ENCODE measurements at regions not wholly inside any gene's neighbourhood (a gene's known extent, or its start where the extent isn't known, plus 50 kb on each side); places are given as distances from the start of the nearest gene placed in this dataset.

DNA sequence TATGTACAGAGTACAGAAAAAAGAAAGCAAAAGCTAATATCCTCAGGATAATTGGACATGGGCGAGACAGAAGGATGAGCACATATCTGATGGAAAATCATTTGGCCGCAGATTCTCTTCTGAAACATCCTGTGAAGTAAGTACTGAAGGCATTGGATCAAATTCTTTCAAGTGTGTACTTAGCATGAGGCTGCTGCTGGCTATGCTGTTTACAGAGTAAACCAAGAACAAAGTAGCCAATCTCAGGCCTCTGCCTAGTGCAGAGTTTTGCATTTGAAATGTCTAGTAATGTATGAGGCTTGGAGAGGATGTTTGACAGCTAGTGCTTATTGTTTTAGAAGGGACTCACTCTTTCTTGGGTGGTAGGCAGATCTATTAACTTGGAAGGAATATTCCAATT, 128.5 kb downstream of the MAGEC2 start:
- H2BK20ac ChIP-seq (ENCODE audit: low read depth, low read length, poor library complexity, severe bottlenecking), result no peak overlapping the region
- no peak overlapping the region for H3K9ac ChIP-seq (ENCODE audit: extremely low read depth, insufficient read length, low read length)
- H2BK12ac ChIP-seq (ENCODE audit: insufficient read length, low read depth, low read length), result no peak overlapping the region
- no peaks in the 10 kb centered on the region for H4K20me1 ChIP-seq (ENCODE audit: control insufficient read depth, insufficient read depth, insufficient read length)
- H2AFZ ChIP-seq (ENCODE audit: low read length), result no peak overlapping the region
- H3K4ac ChIP-seq (ENCODE audit: low read depth, low read length), result no peak overlapping the region
- no peak overlapping the region for H4K91ac ChIP-seq (ENCODE audit: insufficient read length, low read depth, low read length)
- no peak overlapping the region for H2BK120ac ChIP-seq (ENCODE audit: low read depth, low read length, poor library complexity, severe bottlenecking)
- H3K23me2 ChIP-seq (ENCODE audit: insufficient read length, low read depth, low read length, poor library complexity, severe bottlenecking), result no peaks in the 10 kb centered on the region
- Mint-ChIP-seq H3K4me3 (no peak overlapping the region), H3K27me3 (ENCODE audit: low read depth) (no peaks in the 10 kb centered on the region), H3K36me3 (ENCODE audit: insufficient read depth in 1 of 3, low read depth in 3 of 3) (peaks cover 7 to 12% (median 10%) of the 10 kb centered on the region in 3 experiments; a peak in 6 of 7 replicates), H3K27ac (no peak overlapping the region), H3K9me3 (peaks cover 84 to 85% of the 10 kb centered on the region in 2 experiments), H3K4me1 (no peaks in the 10 kb centered on the region)
- H3K79me1 ChIP-seq (ENCODE audit: insufficient read depth, low read depth, low read length, poor library complexity, severe bottlenecking), result no peaks in the 10 kb centered on the region
- no peak overlapping the region for H4K5ac ChIP-seq (ENCODE audit: insufficient read length, low read depth, low read length)
- H3K14ac ChIP-seq (ENCODE audit: insufficient read depth, low read length), result no peak overlapping the region
- TF ChIP-seq, protein P1, sequence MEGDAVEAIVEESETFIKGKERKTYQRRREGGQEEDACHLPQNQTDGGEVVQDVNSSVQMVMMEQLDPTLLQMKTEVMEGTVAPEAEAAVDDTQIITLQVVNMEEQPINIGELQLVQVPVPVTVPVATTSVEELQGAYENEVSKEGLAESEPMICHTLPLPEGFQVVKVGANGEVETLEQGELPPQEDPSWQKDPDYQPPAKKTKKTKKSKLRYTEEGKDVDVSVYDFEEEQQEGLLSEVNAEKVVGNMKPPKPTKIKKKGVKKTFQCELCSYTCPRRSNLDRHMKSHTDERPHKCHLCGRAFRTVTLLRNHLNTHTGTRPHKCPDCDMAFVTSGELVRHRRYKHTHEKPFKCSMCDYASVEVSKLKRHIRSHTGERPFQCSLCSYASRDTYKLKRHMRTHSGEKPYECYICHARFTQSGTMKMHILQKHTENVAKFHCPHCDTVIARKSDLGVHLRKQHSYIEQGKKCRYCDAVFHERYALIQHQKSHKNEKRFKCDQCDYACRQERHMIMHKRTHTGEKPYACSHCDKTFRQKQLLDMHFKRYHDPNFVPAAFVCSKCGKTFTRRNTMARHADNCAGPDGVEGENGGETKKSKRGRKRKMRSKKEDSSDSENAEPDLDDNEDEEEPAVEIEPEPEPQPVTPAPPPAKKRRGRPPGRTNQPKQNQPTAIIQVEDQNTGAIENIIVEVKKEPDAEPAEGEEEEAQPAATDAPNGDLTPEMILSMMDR (conservative IDR thresholded peaks at IDR 0.05), result no peak
- no peak overlapping the region for H2BK15ac ChIP-seq (ENCODE audit: low read depth, low read length)
- no peak overlapping the region for H3K23ac ChIP-seq (ENCODE audit: insufficient read length, low read depth, low read length)
- H3K56ac ChIP-seq (ENCODE audit: insufficient read length, low read depth, low read length), result no peak overlapping the region
- H3K79me2 ChIP-seq (ENCODE audit: insufficient read depth, low read length), result no peaks in the 10 kb centered on the region
- no peaks in the 10 kb centered on the region for H3K27me3 ChIP-seq (ENCODE audit: insufficient read depth, low read length)
- no peak overlapping the region for H2BK5ac ChIP-seq (ENCODE audit: insufficient read length, low read length)
- no peak overlapping the region for H3T11ph ChIP-seq (ENCODE audit: low read length)
- no peaks in the 10 kb centered on the region for H3K4me1 ChIP-seq (ENCODE audit: insufficient read depth, low read length)
- WGBS (ENCODE audit: extremely low coverage, insufficient read length, low lambda C conversion rate), result no CpG with 5 or more reads among the region's 2 CpGs
- H2AK5ac ChIP-seq (ENCODE audit: insufficient read length, low read length), result no peak overlapping the region
- no peak overlapping the region for H4K8ac ChIP-seq (replicated peaks; ENCODE audit: insufficient read length, low read depth, low read length)
- no peak overlapping the region for H3K18ac ChIP-seq (ENCODE audit: insufficient read length, low read depth, low read length)
- DNase-seq, result no peak
- no peak overlapping the region for H3K4me2 ChIP-seq (ENCODE audit: insufficient read depth, insufficient read length, low read length)
- H3K27ac ChIP-seq (ENCODE audit: insufficient read length, low read depth, low read length), result no peak overlapping the region
- no peaks in the 10 kb centered on the region for H3K9me3 ChIP-seq (ENCODE audit: control insufficient read depth, low read depth, low read length)

Data from H9 (cell line).